ENCODE measurements at regions not wholly inside any gene's neighbourhood (a gene's known extent, or its start where the extent isn't known, plus 50 kb on each side); places are given as distances from the start of the nearest gene placed in this dataset.
"Not testable (repeated sequence)": the region's sequence is repeated elsewhere in the genome, so short reads cannot be mapped to it uniquely, and the experiment has no call there.

DNA sequence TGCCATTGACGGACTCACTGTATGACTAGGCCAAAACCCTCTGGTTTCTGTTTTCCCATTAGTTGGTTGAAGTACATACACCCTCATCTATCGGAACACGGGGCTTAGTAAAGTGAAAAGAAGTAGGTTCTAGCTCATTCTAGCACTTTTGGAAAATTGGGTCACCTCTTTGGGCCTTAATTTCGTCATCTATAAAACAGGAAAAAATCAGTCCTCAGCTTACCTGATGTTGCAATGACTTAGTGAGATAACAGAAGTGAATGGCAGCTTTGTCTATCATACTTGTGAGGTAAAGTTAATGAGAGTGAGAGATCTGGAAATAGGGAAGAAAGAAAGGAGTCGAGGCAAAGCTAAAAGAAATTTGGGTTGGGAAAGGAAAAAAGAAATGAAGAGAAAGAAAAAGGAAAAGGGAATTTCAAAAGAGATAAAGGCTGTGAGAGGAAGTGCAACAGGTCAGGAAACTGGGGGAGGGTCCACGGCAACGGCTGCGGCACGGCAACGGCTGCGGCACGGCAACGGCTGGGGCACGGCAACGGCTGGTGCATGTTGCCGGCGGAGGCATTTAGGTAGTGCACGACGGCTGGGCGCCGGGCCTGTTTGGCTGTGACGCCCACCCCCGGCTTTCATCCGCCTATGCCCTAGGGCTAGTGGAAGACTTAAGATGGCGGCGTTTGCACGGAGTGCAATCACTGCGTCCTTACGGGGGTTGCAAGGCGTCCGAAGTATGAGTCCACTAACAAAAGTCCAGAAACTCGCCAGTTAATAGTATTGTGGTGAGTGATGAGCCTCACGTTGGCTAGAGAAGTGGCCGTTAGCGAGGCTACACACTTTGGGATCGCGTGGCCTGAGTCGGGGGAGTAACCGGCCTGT lies 91.4 kb upstream of the XIST start:
- Histone ChIP-seq H3K4me1 (ENCODE audit: control insufficient read depth, insufficient read depth, low read depth, low read length) (peaks cover 3% of the 10 kb centered on the region), H3K79me1 (replicated peaks; ENCODE audit: low read length, poor library complexity, severe bottlenecking) (no peaks in the 10 kb centered on the region), H3K4me2 (ENCODE audit: low read length, poor library complexity, severe bottlenecking) (no peak overlapping the region), H3K9me3 (ENCODE audit: control insufficient read depth, low read length) (no peaks in the 10 kb centered on the region), H2BK5ac (ENCODE audit: low read depth, low read length, poor library complexity, severe bottlenecking) (no peak overlapping the region), H4K91ac (ENCODE audit: low read length) (no peak overlapping the region), H2BK15ac (ENCODE audit: low read depth, poor library complexity, severe bottlenecking) (no peak overlapping the region), H3K23ac (ENCODE audit: low read length in 2 of 2) (no peak overlapping the region), H2AFZ (ENCODE audit: low read depth, low read length) (peak overlapping the region; percentile 53), H3K9ac (ENCODE audit: low read length) (peak overlapping the region; percentile 99), H3K18ac (ENCODE audit: low read depth in 1 of 2, low read length in 2 of 2) (peak overlapping the region in 1 of 2 experiments; percentile 70), H3K27me3 (ENCODE audit: control insufficient read depth in 1 of 2, insufficient read depth in 1 of 2, low read length in 2 of 2) (no peaks in the 10 kb centered on the region), H3K36me3 (ENCODE audit: control insufficient read depth in 1 of 2, insufficient read depth in 2 of 2, low read depth in 1 of 2, low read length in 2 of 2) (peaks cover 0 to 23% of the 10 kb centered on the region in 2 experiments), H3K4me3 (ENCODE audit: insufficient read depth in 1 of 2, low read depth in 1 of 2, low read length in 2 of 2) (peak overlapping the region; percentile 71 to 100), H3K14ac (ENCODE audit: low read length in 2 of 2) (no peak overlapping the region), H2BK120ac (ENCODE audit: low read depth, low read length) (no peak overlapping the region), H3K27ac (ENCODE audit: low read length, poor library complexity, severe bottlenecking) (peak overlapping the region; percentile 83), H4K8ac (ENCODE audit: low read length) (peak overlapping the region; percentile 23), H3K4ac (ENCODE audit: low read depth in 1 of 2, low read length in 2 of 2) (peak overlapping the region; percentile 81 to 86), H2BK12ac (ENCODE audit: low read length in 2 of 2) (no peak overlapping the region), H2AK5ac (ENCODE audit: low read length, severe bottlenecking) (no peak overlapping the region)
- peak; percentile 86 for DNase-seq
- WGBS, result 3% methylated on average over 27 of the region's 39 CpGs

DNA sequence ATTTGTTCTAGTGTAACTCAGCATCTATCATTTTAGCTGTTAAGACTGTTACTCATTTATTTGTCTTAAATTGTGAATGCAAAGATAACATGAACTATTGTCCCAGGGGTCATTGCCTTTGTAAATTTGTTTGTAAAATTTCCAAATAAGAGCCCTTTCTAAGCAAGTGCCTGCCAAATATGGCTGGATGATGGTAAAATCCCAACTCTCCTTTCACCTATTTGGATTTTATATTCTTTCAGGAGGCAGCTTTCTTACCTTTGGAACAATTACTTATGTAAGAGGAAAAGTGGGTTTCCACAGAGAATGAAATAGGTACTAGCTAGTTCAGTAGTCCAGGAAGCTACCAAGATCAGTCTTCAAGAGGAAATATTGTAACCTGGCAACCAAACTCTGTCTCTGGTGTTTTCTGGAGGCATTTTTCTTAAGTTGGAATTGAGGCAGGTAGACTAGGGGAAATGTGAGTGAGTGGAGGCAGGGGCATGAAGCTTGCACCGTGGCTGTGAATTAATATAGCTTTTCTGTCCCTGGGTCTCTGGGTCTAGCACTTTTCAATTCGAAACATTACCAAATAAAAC lies 88.5 kb upstream of the XIST start:
- no peak for DNase-seq
- no peak overlapping the region for H3K23ac ChIP-seq (ENCODE audit: low read length in 2 of 2)
- H2BK120ac ChIP-seq (ENCODE audit: low read depth, low read length), result no peak overlapping the region
- H3K27ac ChIP-seq (ENCODE audit: low read length, poor library complexity, severe bottlenecking), result no peak overlapping the region
- no peak overlapping the region for H3K4me2 ChIP-seq (ENCODE audit: low read length, poor library complexity, severe bottlenecking)
- H3K4me1 ChIP-seq (ENCODE audit: control insufficient read depth, insufficient read depth, low read depth, low read length), result peaks cover under 1% of the 10 kb centered on the region
- no peak overlapping the region for H4K8ac ChIP-seq (ENCODE audit: low read length)
- H3K9ac ChIP-seq (ENCODE audit: low read length), result no peak overlapping the region
- no peak overlapping the region for H3K14ac ChIP-seq (ENCODE audit: low read length in 2 of 2)
- no peak overlapping the region for H3K4ac ChIP-seq (ENCODE audit: low read depth in 1 of 2, low read length in 2 of 2)
- no peak overlapping the region for H2BK15ac ChIP-seq (ENCODE audit: low read depth, poor library complexity, severe bottlenecking)
- H3K27me3 ChIP-seq (ENCODE audit: control insufficient read depth in 1 of 2, insufficient read depth in 1 of 2, low read length in 2 of 2), result no peaks in the 10 kb centered on the region
- no peak overlapping the region for H2AK5ac ChIP-seq (ENCODE audit: low read length, severe bottlenecking)
- no peak overlapping the region for H2BK12ac ChIP-seq (ENCODE audit: low read length in 2 of 2)
- H3K79me1 ChIP-seq (replicated peaks; ENCODE audit: low read length, poor library complexity, severe bottlenecking), result no peaks in the 10 kb centered on the region
- no peak overlapping the region for H3K18ac ChIP-seq (ENCODE audit: low read depth in 1 of 2, low read length in 2 of 2)
- no peak overlapping the region for H4K91ac ChIP-seq (ENCODE audit: low read length)
- no peak overlapping the region for H2BK5ac ChIP-seq (ENCODE audit: low read depth, low read length, poor library complexity, severe bottlenecking)
- WGBS, result no CpG with 5 or more reads among the region's 2 CpGs
- H3K36me3 ChIP-seq (ENCODE audit: control insufficient read depth in 1 of 2, insufficient read depth in 2 of 2, low read depth in 1 of 2, low read length in 2 of 2), result no peaks in the 10 kb centered on the region
- no peak overlapping the region for H2AFZ ChIP-seq (ENCODE audit: low read depth, low read length)
- H3K9me3 ChIP-seq (ENCODE audit: control insufficient read depth, low read length), result no peaks in the 10 kb centered on the region
- H3K4me3 ChIP-seq (ENCODE audit: insufficient read depth in 1 of 2, low read depth in 1 of 2, low read length in 2 of 2), result no peak overlapping the region

DNA sequence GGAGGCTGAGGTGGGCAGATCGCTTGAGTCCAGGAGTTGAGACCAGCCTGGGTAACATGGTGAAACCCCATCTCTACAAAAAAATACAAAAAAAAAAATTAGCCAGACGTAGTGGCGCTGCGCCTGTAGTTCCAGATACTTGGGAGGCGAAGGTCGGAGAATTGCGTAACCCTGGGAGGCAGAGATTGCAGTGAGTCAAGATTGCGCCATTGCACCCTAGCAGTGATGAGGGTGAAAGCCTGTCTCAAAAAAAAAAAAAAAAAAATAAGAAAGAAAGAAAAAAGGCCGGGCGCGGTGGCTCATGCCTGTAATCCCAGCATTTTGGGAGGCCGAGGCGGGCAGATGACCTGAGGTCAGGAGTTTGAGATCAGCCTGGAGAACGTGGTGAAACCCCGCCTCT lies 85.3 kb upstream of the XIST start:
- H2BK15ac ChIP-seq (ENCODE audit: low read depth, poor library complexity, severe bottlenecking); H3K79me1 ChIP-seq (replicated peaks; ENCODE audit: low read length, poor library complexity, severe bottlenecking); H3K36me3 ChIP-seq (ENCODE audit: control insufficient read depth in 1 of 2, insufficient read depth in 2 of 2, low read depth in 1 of 2, low read length in 2 of 2); H4K8ac ChIP-seq (ENCODE audit: low read length); H3K18ac ChIP-seq (ENCODE audit: low read depth in 1 of 2, low read length in 2 of 2); H3K23ac ChIP-seq (ENCODE audit: low read length in 2 of 2); H3K4ac ChIP-seq (ENCODE audit: low read depth in 1 of 2, low read length in 2 of 2); H2AFZ ChIP-seq (ENCODE audit: low read depth, low read length); DNase-seq; H2BK12ac ChIP-seq (ENCODE audit: low read length in 2 of 2); H3K4me3 ChIP-seq (ENCODE audit: insufficient read depth in 1 of 2, low read depth in 1 of 2, low read length in 2 of 2); H4K91ac ChIP-seq (ENCODE audit: low read length); H2BK5ac ChIP-seq (ENCODE audit: low read depth, low read length, poor library complexity, severe bottlenecking); H3K27me3 ChIP-seq (ENCODE audit: control insufficient read depth in 1 of 2, insufficient read depth in 1 of 2, low read length in 2 of 2); H3K14ac ChIP-seq (ENCODE audit: low read length in 2 of 2); H3K4me1 ChIP-seq (ENCODE audit: control insufficient read depth, insufficient read depth, low read depth, low read length); H3K27ac ChIP-seq (ENCODE audit: low read length, poor library complexity, severe bottlenecking); H3K9me3 ChIP-seq (ENCODE audit: control insufficient read depth, low read length); H3K9ac ChIP-seq (ENCODE audit: low read length); H3K4me2 ChIP-seq (ENCODE audit: low read length, poor library complexity, severe bottlenecking); H2BK120ac ChIP-seq (ENCODE audit: low read depth, low read length); H2AK5ac ChIP-seq (ENCODE audit: low read length, severe bottlenecking): not testable (repeated sequence)
- 95% methylated on average over 14 of the region's 15 CpGs for WGBS

DNA sequence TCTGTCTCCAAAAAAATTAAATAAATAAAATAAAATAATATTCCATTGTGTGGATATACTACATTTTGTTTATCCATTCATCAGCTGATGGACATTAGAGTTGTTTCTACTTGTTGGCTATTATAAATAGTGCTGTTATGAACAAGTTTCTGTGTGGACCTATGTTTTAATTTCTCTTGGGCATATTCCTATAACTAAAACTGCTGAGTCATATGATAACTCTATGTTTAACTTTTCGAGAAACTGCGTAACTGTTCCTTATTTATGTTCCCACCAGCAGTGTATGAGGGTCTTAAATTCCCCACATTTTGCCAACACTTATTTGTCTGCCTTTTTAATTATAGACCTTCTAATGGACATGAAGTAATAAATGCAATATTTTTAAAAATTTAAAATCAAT lies 80.0 kb upstream of the XIST start:
- no peak overlapping the region for H2AFZ ChIP-seq (ENCODE audit: low read depth, low read length)
- no peak overlapping the region for H2BK120ac ChIP-seq (ENCODE audit: low read depth, low read length)
- no peak overlapping the region for H3K14ac ChIP-seq (ENCODE audit: low read length in 2 of 2)
- no peak overlapping the region for H3K23ac ChIP-seq (ENCODE audit: low read length in 2 of 2)
- H3K27me3 ChIP-seq (ENCODE audit: control insufficient read depth in 1 of 2, insufficient read depth in 1 of 2, low read length in 2 of 2), result no peaks in the 10 kb centered on the region
- H3K36me3 ChIP-seq (ENCODE audit: control insufficient read depth in 1 of 2, insufficient read depth in 2 of 2, low read depth in 1 of 2, low read length in 2 of 2), result no peaks in the 10 kb centered on the region
- H3K4me2 ChIP-seq (ENCODE audit: low read length, poor library complexity, severe bottlenecking), result no peak overlapping the region
- no peak overlapping the region for H2BK12ac ChIP-seq (ENCODE audit: low read length in 2 of 2)
- no peak overlapping the region for H2AK5ac ChIP-seq (ENCODE audit: low read length, severe bottlenecking)
- no peak overlapping the region for H2BK15ac ChIP-seq (ENCODE audit: low read depth, poor library complexity, severe bottlenecking)
- WGBS, result no CpG with 5 or more reads among the region's 2 CpGs
- H4K8ac ChIP-seq (ENCODE audit: low read length), result no peak overlapping the region
- no peaks in the 10 kb centered on the region for H3K4me1 ChIP-seq (ENCODE audit: control insufficient read depth, insufficient read depth, low read depth, low read length)
- H2BK5ac ChIP-seq (ENCODE audit: low read depth, low read length, poor library complexity, severe bottlenecking), result no peak overlapping the region
- no peak for DNase-seq
- H3K27ac ChIP-seq (ENCODE audit: low read length, poor library complexity, severe bottlenecking), result no peak overlapping the region
- no peak overlapping the region for H3K4ac ChIP-seq (ENCODE audit: low read depth in 1 of 2, low read length in 2 of 2)
- no peak overlapping the region for H3K4me3 ChIP-seq (ENCODE audit: insufficient read depth in 1 of 2, low read depth in 1 of 2, low read length in 2 of 2)
- H3K79me1 ChIP-seq (replicated peaks; ENCODE audit: low read length, poor library complexity, severe bottlenecking), result no peaks in the 10 kb centered on the region
- H4K91ac ChIP-seq (ENCODE audit: low read length), result no peak overlapping the region
- no peak overlapping the region for H3K18ac ChIP-seq (ENCODE audit: low read depth in 1 of 2, low read length in 2 of 2)
- H3K9ac ChIP-seq (ENCODE audit: low read length), result no peak overlapping the region
- no peaks in the 10 kb centered on the region for H3K9me3 ChIP-seq (ENCODE audit: control insufficient read depth, low read length)

All from mesenchymal stem cell (in vitro differentiated cells and primary cell).